ENCODE measurements at regions not wholly inside any gene's neighbourhood (a gene's known extent, or its start where the extent isn't known, plus 50 kb on each side); places are given as distances from the start of the nearest gene placed in this dataset.

- no peak for TF ChIP-seq CTCF (IDR thresholded peaks at IDR 0.05 in 4 of 5, conservative IDR thresholded peaks at IDR 0.05 in 1 of 5)
- TF ChIP-seq POLR2A (IDR thresholded peaks at IDR 0.05): no peak
Observed at GRCh38 chr9:93823245-93824072, 131.7 kb downstream of the BARX1 start.

Measured in gastrocnemius medialis (tissue), 4 donors.